ENCODE measurements at regions not wholly inside any gene's neighbourhood (a gene's known extent, or its start where the extent isn't known, plus 50 kb on each side); places are given as distances from the start of the nearest gene placed in this dataset.

DNA sequence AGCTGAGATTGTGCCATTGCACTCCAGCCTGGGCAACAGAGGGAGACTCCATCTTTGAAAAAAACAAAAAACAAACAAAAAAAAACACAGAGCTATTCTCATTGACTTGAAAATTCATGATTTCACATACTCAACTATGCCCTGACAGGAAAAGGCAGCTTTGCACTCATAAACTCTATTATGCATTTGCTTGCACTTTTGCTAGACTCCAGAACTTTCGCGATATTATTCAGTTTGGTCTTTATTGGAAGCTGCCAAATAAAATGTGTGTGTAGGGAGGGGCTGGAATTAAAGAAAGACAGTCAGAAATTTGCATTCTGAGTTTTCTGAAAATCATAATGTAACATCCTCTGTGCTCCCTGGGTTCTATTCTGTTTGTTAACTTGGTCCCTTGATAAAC, 635.1 kb upstream of the KLF12 start:
- H3K27me3 ChIP-seq (ENCODE audit: control insufficient read depth, insufficient read depth, low read length), result no peaks in the 10 kb centered on the region
- H3K4me1 ChIP-seq (ENCODE audit: control insufficient read depth, low read depth, low read length), result peaks cover 7% of the 10 kb centered on the region
- H3K9ac ChIP-seq (ENCODE audit: low read length), result no peak overlapping the region
- no peaks in the 10 kb centered on the region for H3K36me3 ChIP-seq (ENCODE audit: control insufficient read depth, low read depth, low read length)
- no peak overlapping the region for H3K27ac ChIP-seq (ENCODE audit: low read length)
- no peaks in the 10 kb centered on the region for H3K9me3 ChIP-seq (ENCODE audit: control insufficient read depth, low read depth, low read length)
- no peak overlapping the region for H3K4me3 ChIP-seq (ENCODE audit: low read length)

DNA sequence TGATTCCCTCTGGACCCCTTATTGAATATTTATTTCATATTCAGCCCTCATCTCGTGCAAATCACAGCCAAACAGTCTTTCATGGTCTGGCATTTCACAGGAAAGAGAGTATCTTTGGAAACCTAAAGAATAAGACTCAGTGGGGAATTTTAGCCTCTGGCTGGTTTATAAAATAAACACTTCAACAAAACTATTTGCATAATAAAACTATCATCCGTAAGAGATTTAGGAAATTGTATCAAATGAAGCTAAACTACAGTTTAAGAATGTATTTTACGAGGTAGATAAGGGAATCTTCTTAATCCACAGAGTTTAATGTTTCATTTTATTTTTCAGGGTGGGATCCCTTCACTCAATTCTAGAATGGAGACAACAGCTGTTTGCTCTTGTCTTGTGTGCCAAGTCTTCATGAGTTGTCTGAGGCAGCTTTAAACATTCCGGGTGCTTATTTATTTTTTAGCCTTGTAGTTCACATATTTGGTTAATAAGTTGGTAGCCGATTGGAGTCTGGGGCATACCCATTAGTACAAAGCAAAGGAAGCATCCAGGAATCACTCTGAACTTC, 634.4 kb upstream of the KLF12 start:
- H3K9ac ChIP-seq (ENCODE audit: low read length), result no peak overlapping the region
- no peak overlapping the region for H3K4me3 ChIP-seq (ENCODE audit: low read length)
- no peaks in the 10 kb centered on the region for H3K36me3 ChIP-seq (ENCODE audit: control insufficient read depth, low read depth, low read length)
- no peaks in the 10 kb centered on the region for H3K27me3 ChIP-seq (ENCODE audit: control insufficient read depth, insufficient read depth, low read length)
- no peak overlapping the region for H3K27ac ChIP-seq (ENCODE audit: low read length)
- H3K4me1 ChIP-seq (ENCODE audit: control insufficient read depth, low read depth, low read length), result peaks cover under 1% of the 10 kb centered on the region
- no peaks in the 10 kb centered on the region for H3K9me3 ChIP-seq (ENCODE audit: control insufficient read depth, low read depth, low read length)

DNA sequence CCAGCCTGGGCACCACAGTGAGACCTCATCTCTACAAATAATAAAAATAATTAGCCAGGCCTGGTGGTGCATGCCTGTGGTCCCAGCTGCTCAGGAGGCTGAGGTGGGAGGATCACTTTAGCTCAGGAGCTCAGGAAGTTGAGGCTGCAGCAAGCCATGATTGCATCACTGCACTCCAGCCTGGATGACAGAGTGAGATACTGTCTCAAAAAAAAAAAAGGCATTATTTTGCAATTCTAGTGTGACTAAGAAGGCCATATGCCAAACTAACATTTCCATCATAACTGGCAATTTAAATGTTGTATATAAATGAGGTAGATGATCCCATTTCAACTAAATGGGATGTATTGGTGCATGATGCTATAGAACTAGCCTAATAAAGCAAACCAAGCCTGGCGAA, 632.8 kb upstream of the KLF12 start:
- no peaks in the 10 kb centered on the region for H3K36me3 ChIP-seq (ENCODE audit: control insufficient read depth, low read depth, low read length)
- no peak overlapping the region for H3K9ac ChIP-seq (ENCODE audit: low read length)
- no peak overlapping the region for H3K27ac ChIP-seq (ENCODE audit: low read length)
- H3K27me3 ChIP-seq (ENCODE audit: control insufficient read depth, insufficient read depth, low read length), result no peaks in the 10 kb centered on the region
- H3K4me3 ChIP-seq (ENCODE audit: low read length), result no peak overlapping the region
- H3K9me3 ChIP-seq (ENCODE audit: control insufficient read depth, low read depth, low read length), result no peaks in the 10 kb centered on the region
- H3K4me1 ChIP-seq (ENCODE audit: control insufficient read depth, low read depth, low read length), result peaks cover 1% of the 10 kb centered on the region

DNA sequence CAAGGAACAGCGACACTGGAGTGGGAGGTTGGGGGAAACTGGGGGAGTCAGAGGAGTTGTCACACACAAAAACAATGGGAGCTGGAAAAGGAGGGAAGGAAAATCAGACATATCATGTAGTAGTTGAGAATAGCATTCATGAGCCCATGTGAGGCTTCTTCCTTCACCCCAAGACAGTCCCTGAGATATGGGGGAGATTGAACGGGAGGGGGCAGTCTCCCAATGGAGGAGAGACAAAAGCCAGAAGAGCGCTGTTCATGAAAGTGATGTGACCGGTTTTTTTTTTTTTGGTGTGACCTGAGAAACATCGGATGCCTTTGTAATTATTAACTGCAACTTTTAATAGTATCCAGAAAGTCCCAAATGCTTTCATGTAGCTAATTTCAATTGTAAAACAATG, 631.8 kb upstream of the KLF12 start:
- Histone ChIP-seq H3K9ac (ENCODE audit: low read length) (no peak overlapping the region), H3K4me3 (ENCODE audit: low read length) (no peak overlapping the region), H3K4me1 (ENCODE audit: control insufficient read depth, low read depth, low read length) (peaks cover 6% of the 10 kb centered on the region), H3K9me3 (ENCODE audit: control insufficient read depth, low read depth, low read length) (no peaks in the 10 kb centered on the region), H3K27ac (ENCODE audit: low read length) (no peak overlapping the region), H3K36me3 (ENCODE audit: control insufficient read depth, low read depth, low read length) (no peaks in the 10 kb centered on the region), H3K27me3 (ENCODE audit: control insufficient read depth, insufficient read depth, low read length) (no peaks in the 10 kb centered on the region)

DNA sequence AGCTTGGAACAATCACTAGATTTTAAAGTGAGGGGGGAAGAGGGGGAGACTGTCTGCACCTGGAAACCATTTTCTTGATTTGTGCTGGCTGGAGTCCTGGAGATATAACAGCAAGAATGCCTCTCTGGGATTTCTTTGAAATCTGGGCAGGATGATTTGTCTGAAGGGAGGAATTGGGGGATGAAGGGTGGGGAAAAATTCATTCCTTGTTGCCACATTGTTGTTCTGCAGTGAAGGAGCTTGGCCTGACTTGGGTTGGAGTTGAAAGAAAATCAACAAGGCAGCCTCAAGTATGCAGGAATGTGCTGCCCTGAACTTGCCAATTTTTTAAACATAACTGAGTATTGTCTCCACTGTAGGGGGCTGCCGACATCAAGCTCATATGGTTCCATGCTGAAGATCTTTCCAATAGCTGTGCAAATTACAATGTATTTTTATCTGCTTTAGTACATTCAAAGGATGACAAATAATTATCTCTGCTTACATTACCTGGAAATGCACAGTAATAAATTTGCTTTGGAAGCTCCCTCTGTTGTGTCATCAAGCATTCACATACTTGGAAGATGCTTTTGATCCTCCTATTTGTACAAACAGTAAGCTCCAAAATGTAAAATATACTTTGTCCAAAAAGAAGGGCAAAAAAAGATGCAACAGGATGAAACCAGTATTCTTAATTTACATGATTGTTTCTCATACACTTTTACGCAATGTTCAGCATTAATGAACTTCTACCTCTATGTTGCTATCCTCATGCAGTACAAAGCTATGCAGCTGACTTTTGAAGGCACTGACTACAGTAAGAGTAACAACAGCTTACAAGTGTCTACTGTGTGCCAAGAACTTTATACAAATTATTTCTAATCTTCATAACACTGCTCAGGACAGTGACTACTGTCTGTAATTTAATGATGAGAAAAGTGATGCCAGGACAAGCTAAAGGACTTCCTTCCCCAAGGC, 627.9 kb upstream of the KLF12 start:
- H3K4me1 ChIP-seq (ENCODE audit: control insufficient read depth, low read depth, low read length), result peaks cover 6% of the 10 kb centered on the region
- H3K36me3 ChIP-seq (ENCODE audit: control insufficient read depth, low read depth, low read length), result no peaks in the 10 kb centered on the region
- no peak overlapping the region for H3K9ac ChIP-seq (ENCODE audit: low read length)
- H3K4me3 ChIP-seq (ENCODE audit: low read length), result no peak overlapping the region
- H3K27ac ChIP-seq (ENCODE audit: low read length), result no peak overlapping the region
- H3K27me3 ChIP-seq (ENCODE audit: control insufficient read depth, insufficient read depth, low read length), result no peaks in the 10 kb centered on the region
- H3K9me3 ChIP-seq (ENCODE audit: control insufficient read depth, low read depth, low read length), result no peaks in the 10 kb centered on the region

DNA sequence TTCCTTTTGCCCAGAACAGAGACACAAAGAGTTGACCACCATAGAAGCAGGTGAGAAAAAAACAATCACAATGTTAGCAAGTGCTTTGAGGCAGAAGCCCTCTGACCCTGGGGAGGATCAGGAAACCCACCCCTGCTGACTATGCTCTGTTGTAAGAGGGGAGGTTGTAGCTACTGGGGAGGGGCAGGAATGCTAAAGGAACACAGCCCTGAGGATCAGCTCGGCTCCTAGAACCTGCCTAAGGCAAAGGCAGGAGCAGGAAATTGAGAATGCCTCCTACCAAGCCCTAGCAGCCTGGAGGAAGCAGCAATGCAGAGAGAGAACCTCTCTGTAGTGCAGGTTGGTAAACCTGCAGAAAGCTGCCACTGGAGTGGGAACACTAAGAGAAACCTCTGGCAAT, 624.0 kb upstream of the KLF12 start:
- Histone ChIP-seq H3K9me3 (ENCODE audit: control insufficient read depth, low read depth, low read length) (no peaks in the 10 kb centered on the region), H3K27me3 (ENCODE audit: control insufficient read depth, insufficient read depth, low read length) (no peaks in the 10 kb centered on the region), H3K27ac (ENCODE audit: low read length) (no peak overlapping the region), H3K4me1 (ENCODE audit: control insufficient read depth, low read depth, low read length) (peaks cover 6% of the 10 kb centered on the region), H3K4me3 (ENCODE audit: low read length) (no peak overlapping the region), H3K36me3 (ENCODE audit: control insufficient read depth, low read depth, low read length) (no peaks in the 10 kb centered on the region), H3K9ac (ENCODE audit: low read length) (no peak overlapping the region)

DNA sequence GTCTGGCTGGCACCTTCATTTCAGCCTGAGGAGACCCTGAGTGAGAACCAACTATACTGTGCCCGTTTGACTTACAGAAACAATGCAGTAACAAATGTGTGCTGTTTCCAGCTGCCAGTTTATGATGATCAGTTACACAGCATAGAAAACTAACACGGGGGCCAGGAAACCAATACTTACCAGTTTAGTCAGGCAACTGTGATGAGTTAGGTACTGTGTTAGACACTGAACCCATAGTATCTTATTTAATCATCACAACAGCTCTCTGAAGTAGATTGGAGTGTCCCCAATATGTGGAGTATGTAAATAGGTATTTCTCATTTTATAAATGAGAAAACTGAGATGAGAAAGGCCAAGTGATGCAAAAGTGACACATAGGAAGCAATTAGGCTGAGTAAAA, 620.9 kb upstream of the KLF12 start:
- Histone ChIP-seq H3K27me3 (ENCODE audit: control insufficient read depth, insufficient read depth, low read length) (no peaks in the 10 kb centered on the region), H3K27ac (ENCODE audit: low read length) (no peak overlapping the region), H3K9ac (ENCODE audit: low read length) (no peak overlapping the region), H3K9me3 (ENCODE audit: control insufficient read depth, low read depth, low read length) (no peaks in the 10 kb centered on the region), H3K4me3 (ENCODE audit: low read length) (no peak overlapping the region), H3K4me1 (ENCODE audit: control insufficient read depth, low read depth, low read length) (no peaks in the 10 kb centered on the region), H3K36me3 (ENCODE audit: control insufficient read depth, low read depth, low read length) (no peaks in the 10 kb centered on the region)

DNA sequence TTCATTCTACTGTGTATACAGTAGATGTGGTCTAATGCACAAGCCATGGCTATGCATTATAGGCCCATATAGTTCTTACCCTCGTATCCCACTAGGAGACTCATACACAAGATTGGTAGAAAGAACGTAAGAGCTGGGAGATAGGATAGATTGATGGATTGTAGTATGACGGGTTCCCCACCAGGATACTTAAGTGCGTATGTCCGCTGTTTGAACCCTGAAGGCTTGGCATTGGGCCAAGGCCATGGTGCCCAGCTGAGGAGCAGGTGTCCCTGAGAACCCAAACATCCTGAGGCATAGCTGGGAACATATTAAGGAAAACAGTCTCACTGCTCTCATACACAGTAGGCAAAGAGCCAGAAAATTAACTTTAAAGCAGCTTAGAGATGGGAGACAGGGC, 617.5 kb upstream of the KLF12 start:
- Histone ChIP-seq H3K9ac (ENCODE audit: low read length) (no peak overlapping the region), H3K4me1 (ENCODE audit: control insufficient read depth, low read depth, low read length) (no peaks in the 10 kb centered on the region), H3K27me3 (ENCODE audit: control insufficient read depth, insufficient read depth, low read length) (no peaks in the 10 kb centered on the region), H3K27ac (ENCODE audit: low read length) (no peak overlapping the region), H3K9me3 (ENCODE audit: control insufficient read depth, low read depth, low read length) (no peaks in the 10 kb centered on the region), H3K4me3 (ENCODE audit: low read length) (no peak overlapping the region), H3K36me3 (ENCODE audit: control insufficient read depth, low read depth, low read length) (no peaks in the 10 kb centered on the region)

DNA sequence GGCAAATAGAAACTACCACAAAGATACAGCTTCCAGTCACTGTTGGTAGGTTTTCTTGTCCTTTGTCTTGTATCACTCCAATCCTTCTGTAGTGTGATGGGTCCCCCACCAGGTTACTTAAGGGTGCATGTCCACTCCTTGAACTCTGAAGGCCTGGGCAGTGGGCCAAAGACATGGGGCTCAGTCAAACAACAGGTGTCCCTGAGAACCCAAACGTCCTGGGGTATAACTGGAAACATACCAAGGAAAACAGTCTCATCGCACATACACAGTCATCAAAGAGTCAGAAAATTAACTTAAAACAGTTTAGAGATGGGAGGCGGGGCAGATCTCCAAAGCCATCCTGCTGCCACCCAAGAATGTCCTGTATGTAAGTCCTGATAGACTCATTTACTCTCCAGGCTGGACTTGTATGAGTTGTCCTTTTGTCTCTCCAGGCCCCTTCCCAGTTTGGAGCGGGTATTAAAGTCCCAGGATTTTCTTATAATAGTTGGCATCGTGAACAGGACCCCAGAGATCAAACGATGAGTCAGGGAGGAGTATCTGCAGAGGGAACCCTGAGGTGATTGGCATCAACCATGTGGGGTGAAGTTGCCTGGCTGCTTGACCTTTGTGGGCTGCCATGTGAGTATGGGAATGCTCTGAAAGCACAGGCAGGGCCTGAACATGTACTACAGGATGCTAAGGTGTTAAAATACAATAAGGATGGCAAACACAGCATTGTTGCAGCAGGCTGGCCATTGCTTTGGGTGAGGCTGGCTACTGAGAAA, 613.2 kb upstream of the KLF12 start:
- no peak overlapping the region for H3K27ac ChIP-seq (ENCODE audit: low read length)
- H3K9ac ChIP-seq (ENCODE audit: low read length), result no peak overlapping the region
- no peaks in the 10 kb centered on the region for H3K4me1 ChIP-seq (ENCODE audit: control insufficient read depth, low read depth, low read length)
- H3K27me3 ChIP-seq (ENCODE audit: control insufficient read depth, insufficient read depth, low read length), result no peaks in the 10 kb centered on the region
- H3K9me3 ChIP-seq (ENCODE audit: control insufficient read depth, low read depth, low read length), result no peaks in the 10 kb centered on the region
- no peaks in the 10 kb centered on the region for H3K36me3 ChIP-seq (ENCODE audit: control insufficient read depth, low read depth, low read length)
- no peak overlapping the region for H3K4me3 ChIP-seq (ENCODE audit: low read length)

DNA sequence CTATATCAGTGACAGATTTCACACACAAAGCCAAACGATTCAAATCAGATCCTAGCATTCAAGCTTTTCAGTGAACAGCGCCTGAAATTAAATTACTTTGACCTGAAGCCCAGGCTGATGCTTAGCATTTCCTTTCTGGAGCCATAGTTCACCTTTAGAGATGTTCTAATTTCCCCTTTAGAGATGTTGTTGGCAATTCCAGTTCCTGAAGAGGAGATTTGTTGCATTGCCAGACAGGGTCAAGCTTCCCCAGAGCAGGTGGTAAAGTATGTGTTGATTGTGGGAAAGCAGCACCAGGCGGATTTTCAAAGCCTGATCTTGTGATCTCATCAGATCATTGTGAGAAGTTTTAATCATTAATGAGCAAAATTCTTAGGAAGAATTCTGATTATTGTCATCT, 609.8 kb upstream of the KLF12 start:
- H3K4me3 ChIP-seq (ENCODE audit: low read length), result no peak overlapping the region
- no peaks in the 10 kb centered on the region for H3K36me3 ChIP-seq (ENCODE audit: control insufficient read depth, low read depth, low read length)
- no peaks in the 10 kb centered on the region for H3K4me1 ChIP-seq (ENCODE audit: control insufficient read depth, low read depth, low read length)
- no peak overlapping the region for H3K9ac ChIP-seq (ENCODE audit: low read length)
- no peak overlapping the region for H3K27ac ChIP-seq (ENCODE audit: low read length)
- no peaks in the 10 kb centered on the region for H3K27me3 ChIP-seq (ENCODE audit: control insufficient read depth, insufficient read depth, low read length)
- H3K9me3 ChIP-seq (ENCODE audit: control insufficient read depth, low read depth, low read length), result no peaks in the 10 kb centered on the region

DNA sequence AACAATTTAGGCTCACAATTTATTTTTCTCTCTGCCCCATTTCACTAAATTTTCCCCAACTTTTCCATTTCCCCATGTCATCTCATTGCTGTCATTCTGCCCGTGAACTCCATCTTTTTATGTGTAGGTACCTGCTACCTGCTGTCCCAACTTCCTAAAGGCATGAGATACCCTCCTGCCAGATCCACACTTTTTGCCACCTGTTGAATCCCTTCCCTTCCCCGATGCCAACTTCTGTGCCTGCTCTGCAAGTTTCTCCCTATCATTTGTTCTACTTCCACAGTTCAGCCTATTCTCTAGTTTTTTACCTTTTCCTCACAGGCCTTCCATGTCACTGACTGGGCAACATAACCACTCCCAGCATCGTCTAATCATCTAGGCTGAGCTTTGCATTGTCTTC, 607.5 kb upstream of the KLF12 start:
- Histone ChIP-seq H3K27me3 (ENCODE audit: control insufficient read depth, insufficient read depth, low read length) (no peaks in the 10 kb centered on the region), H3K27ac (ENCODE audit: low read length) (no peak overlapping the region), H3K4me3 (ENCODE audit: low read length) (no peak overlapping the region), H3K36me3 (ENCODE audit: control insufficient read depth, low read depth, low read length) (no peaks in the 10 kb centered on the region), H3K9ac (ENCODE audit: low read length) (no peak overlapping the region), H3K9me3 (ENCODE audit: control insufficient read depth, low read depth, low read length) (no peaks in the 10 kb centered on the region), H3K4me1 (ENCODE audit: control insufficient read depth, low read depth, low read length) (no peaks in the 10 kb centered on the region)

Data from iPS-18a (cell line).